ENCODE measurements at regions not wholly inside any gene's neighbourhood (a gene's known extent, or its start where the extent isn't known, plus 50 kb on each side); places are given as distances from the start of the nearest gene placed in this dataset.

DNA sequence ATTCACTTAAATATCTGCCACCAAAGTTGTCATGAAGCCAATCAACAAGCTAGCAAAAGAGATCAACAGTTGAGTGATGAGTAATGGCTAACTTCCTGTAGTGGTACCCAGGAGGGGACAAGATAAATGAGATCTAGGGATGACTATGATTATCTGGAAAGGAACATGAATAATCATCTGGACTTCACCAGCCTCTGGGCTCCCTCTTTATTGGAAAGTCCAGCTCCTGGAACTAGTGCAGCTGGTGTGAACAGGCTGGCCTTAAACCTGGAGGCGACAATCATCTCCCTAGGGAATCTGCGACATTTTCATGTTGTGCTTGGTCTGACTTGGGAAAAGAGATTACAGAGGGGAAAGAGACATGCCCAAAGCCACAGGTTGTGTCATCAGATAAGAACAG lies 518.6 kb downstream of the GRIN2A start:
- no peak for TF ChIP-seq POLR2A (IDR thresholded peaks at IDR 0.05)
- TF ChIP-seq, protein P1, sequence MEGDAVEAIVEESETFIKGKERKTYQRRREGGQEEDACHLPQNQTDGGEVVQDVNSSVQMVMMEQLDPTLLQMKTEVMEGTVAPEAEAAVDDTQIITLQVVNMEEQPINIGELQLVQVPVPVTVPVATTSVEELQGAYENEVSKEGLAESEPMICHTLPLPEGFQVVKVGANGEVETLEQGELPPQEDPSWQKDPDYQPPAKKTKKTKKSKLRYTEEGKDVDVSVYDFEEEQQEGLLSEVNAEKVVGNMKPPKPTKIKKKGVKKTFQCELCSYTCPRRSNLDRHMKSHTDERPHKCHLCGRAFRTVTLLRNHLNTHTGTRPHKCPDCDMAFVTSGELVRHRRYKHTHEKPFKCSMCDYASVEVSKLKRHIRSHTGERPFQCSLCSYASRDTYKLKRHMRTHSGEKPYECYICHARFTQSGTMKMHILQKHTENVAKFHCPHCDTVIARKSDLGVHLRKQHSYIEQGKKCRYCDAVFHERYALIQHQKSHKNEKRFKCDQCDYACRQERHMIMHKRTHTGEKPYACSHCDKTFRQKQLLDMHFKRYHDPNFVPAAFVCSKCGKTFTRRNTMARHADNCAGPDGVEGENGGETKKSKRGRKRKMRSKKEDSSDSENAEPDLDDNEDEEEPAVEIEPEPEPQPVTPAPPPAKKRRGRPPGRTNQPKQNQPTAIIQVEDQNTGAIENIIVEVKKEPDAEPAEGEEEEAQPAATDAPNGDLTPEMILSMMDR (IDR thresholded peaks at IDR 0.05 in 4 of 5, conservative IDR thresholded peaks at IDR 0.05 in 1 of 5), result no peak
